ENCODE measurements at regions not wholly inside any gene's neighbourhood (a gene's known extent, or its start where the extent isn't known, plus 50 kb on each side); places are given as distances from the start of the nearest gene placed in this dataset.

GRCh38 chr2:144678736-144679135 is 158.8 kb upstream of the ZEB2 start:
- TF ChIP-seq CTCF (IDR thresholded peaks at IDR 0.05) = no peak
- no peak for TF ChIP-seq EZH2 (IDR thresholded peaks at IDR 0.05; ENCODE audit: borderline replicate concordance, insufficient read depth, low read depth, low read length, poor library complexity, severe bottlenecking)
